ENCODE measurements at regions not wholly inside any gene's neighbourhood (a gene's known extent, or its start where the extent isn't known, plus 50 kb on each side); places are given as distances from the start of the nearest gene placed in this dataset.

- TF ChIP-seq CTCF (optimal IDR thresholded peaks at IDR 0.05 in 1 of 3, IDR thresholded peaks at IDR 0.05 in 1 of 3, conservative IDR thresholded peaks at IDR 0.05 in 1 of 3; ENCODE audit: extremely low read depth in 1 of 3, insufficient read depth in 2 of 3, low read length in 3 of 3) (no peak), EZH2 (IDR thresholded peaks at IDR 0.05; ENCODE audit: low read length) (no peak)
Measured at GRCh38 chr16:73872856-73873255, 423.8 kb upstream of the PSMD7 start.

All from keratinocyte (primary cell).